HG02981 (cell line): ENCODE measurements at regions not wholly inside any gene's neighbourhood (a gene's known extent, or its start where the extent isn't known, plus 50 kb on each side); places are given as distances from the start of the nearest gene placed in this dataset.

Experiments
- ATAC-seq: cut with Tn5 transposase; IDR thresholded peaks from one replicate; pipeline ENCODE4 v1.9.1; 2021; ENCODE audit warnings: mild to moderate bottlenecking, moderate library complexity; ENCODE audit not compliant: unreplicated experiment

- no peak for ATAC-seq
Measured at GRCh38 chr2:128733450-128733849, 414.8 kb upstream of the HS6ST1 start.

GRCh38 chr2:128734521-128735295 lies 416.0 kb upstream of the HS6ST1 start:
- ATAC-seq: no peak

- no peak for ATAC-seq
Measured at GRCh38 chr2:128735296-128735960, 416.8 kb upstream of the HS6ST1 start.

GRCh38 chr2:128736046-128736688 lies 417.5 kb upstream of the HS6ST1 start:
- ATAC-seq: peak; percentile 1

- peak; percentile 39 for ATAC-seq
Measured at GRCh38 chr2:128736689-128737545, 418.2 kb upstream of the HS6ST1 start.

- ATAC-seq: no peak
Measured at GRCh38 chr2:128737546-128737826, 418.8 kb upstream of the HS6ST1 start.

GRCh38 chr2:128738446-128739110 lies 419.9 kb upstream of the HS6ST1 start:
- no peak for ATAC-seq

- ATAC-seq: no peak
Measured at GRCh38 chr2:128742467-128742866, 423.8 kb upstream of the HS6ST1 start.

GRCh38 chr2:128745946-128746345 lies 427.3 kb upstream of the HS6ST1 start:
- ATAC-seq: no peak

- no peak for ATAC-seq
Measured at GRCh38 chr2:128746356-128746755, 427.7 kb upstream of the HS6ST1 start.

GRCh38 chr2:128748336-128748735 lies 429.7 kb upstream of the HS6ST1 start:
- no peak for ATAC-seq

GRCh38 chr2:128748835-128749605 lies 430.4 kb upstream of the HS6ST1 start:
- ATAC-seq: no peak

- ATAC-seq: no peak
Measured at GRCh38 chr2:128750328-128751165, 431.9 kb upstream of the HS6ST1 start.

- ATAC-seq: no peak
Measured at GRCh38 chr2:128751746-128752145, 433.1 kb upstream of the HS6ST1 start.

- ATAC-seq: no peak
Measured at GRCh38 chr2:128752691-128753263, 434.1 kb upstream of the HS6ST1 start.

- no peak for ATAC-seq
Measured at GRCh38 chr2:128753321-128753720, 434.7 kb upstream of the HS6ST1 start.

GRCh38 chr2:128753800-128754199 lies 435.1 kb upstream of the HS6ST1 start:
- no peak for ATAC-seq

GRCh38 chr2:128754246-128754724 lies 435.6 kb upstream of the HS6ST1 start:
- peak; percentile 88 for ATAC-seq
